ENCODE measurements at regions not wholly inside any gene's neighbourhood (a gene's known extent, or its start where the extent isn't known, plus 50 kb on each side); places are given as distances from the start of the nearest gene placed in this dataset.

- DNase-seq, result no peak
These were observed 404.7 kb downstream of the BCL11A start for GRCh38 chr2:60148716-60149115.

- no peak for DNase-seq
These were observed 413.3 kb downstream of the BCL11A start for GRCh38 chr2:60140185-60140584.

- no peak for DNase-seq
These were observed 416.5 kb downstream of the BCL11A start for GRCh38 chr2:60136913-60137312.

GRCh38 chr2:60127191-60127590 lies 426.3 kb downstream of the BCL11A start:
- no peak for DNase-seq

GRCh38 chr2:60125611-60126426 lies 427.6 kb downstream of the BCL11A start:
- DNase-seq, result no peak

- no peak for DNase-seq
These were observed 433.7 kb downstream of the BCL11A start for GRCh38 chr2:60119778-60120177.

- no peak for DNase-seq
These were observed 434.5 kb downstream of the BCL11A start for GRCh38 chr2:60118917-60119316.

GRCh38 chr2:60118061-60118460 lies 435.4 kb downstream of the BCL11A start:
- no peak for DNase-seq

GRCh38 chr2:60116161-60116875 lies 437.1 kb downstream of the BCL11A start:
- no peak for DNase-seq

GRCh38 chr2:60109744-60110143 lies 443.7 kb downstream of the BCL11A start:
- no peak for DNase-seq

GRCh38 chr2:60106836-60107529 lies 446.5 kb downstream of the BCL11A start:
- no peak for DNase-seq

- DNase-seq, result no peak
These were observed 447.5 kb downstream of the BCL11A start for GRCh38 chr2:60105906-60106305.

- no peak for DNase-seq
These were observed 448.6 kb downstream of the BCL11A start for GRCh38 chr2:60104514-60105505.

GRCh38 chr2:60100034-60100433 lies 453.4 kb downstream of the BCL11A start:
- DNase-seq, result no peak

GRCh38 chr2:60098996-60099395 lies 454.5 kb downstream of the BCL11A start:
- DNase-seq, result no peak

GRCh38 chr2:60097298-60097697 lies 456.2 kb downstream of the BCL11A start:
- DNase-seq, result no peak

GRCh38 chr2:60096556-60096955 lies 456.9 kb downstream of the BCL11A start:
- DNase-seq, result no peak

- DNase-seq, result no peak
These were observed 457.6 kb downstream of the BCL11A start for GRCh38 chr2:60095903-60096302.

- no peak for DNase-seq
These were observed 458.1 kb downstream of the BCL11A start for GRCh38 chr2:60095202-60095815.

- DNase-seq, result peak; percentile 94
These were observed 459.0 kb downstream of the BCL11A start for GRCh38 chr2:60094450-60094929.

- no peak for DNase-seq
These were observed 460.7 kb downstream of the BCL11A start for GRCh38 chr2:60092781-60093180.

- DNase-seq, result no peak
These were observed 461.6 kb downstream of the BCL11A start for GRCh38 chr2:60091894-60092293.

Measured in NCI-H510A treated with DMSO at 0.1 percent for 48 hours (cell line).